SU-DHL-6 (cell line): ENCODE measurements at regions not wholly inside any gene's neighbourhood (a gene's known extent, or its start where the extent isn't known, plus 50 kb on each side); places are given as distances from the start of the nearest gene placed in this dataset.

ENCODE experiments used
- H2AFZ ChIP-seq: fragments of 200-600 bp; sonication (generic); 2 replicates; pipeline ENCODE4 v1.6.1; 2014; ENCODE audit warnings: low read depth, mild to moderate bottlenecking, moderate library complexity, mixed read lengths, antibody characterized with exemption, low read length; ENCODE audit not compliant: severe bottlenecking
- H3F3A ChIP-seq: fragments of 200-600 bp; shearing (Covaris generic); 2 replicates; pipeline ENCODE4 v1.6.0; 2016; ENCODE audit warnings: antibody characterized with exemption, mild to moderate bottlenecking; ENCODE audit not compliant: insufficient read depth
- H3K27ac ChIP-seq: fragments of 200-600 bp; sonication (generic); 2 replicates; pipeline ENCODE4 v1.5.1; 2016; ENCODE audit warnings: low read depth, mild to moderate bottlenecking, low read length, moderate library complexity, mixed read lengths
- H3K27me3 ChIP-seq: fragments of 200-600 bp; sonication (generic), shearing (Covaris generic); 2 replicates; pipeline ENCODE4 v1.6.0; 2014; ENCODE audit warnings: mild to moderate bottlenecking, low read length
- H3K36me3 ChIP-seq: fragments of 200-600 bp; sonication (generic); 2 replicates; pipeline ENCODE4 v1.6.1; 2014; ENCODE audit warnings: mild to moderate bottlenecking, low read length, mixed read lengths
- H3K4me2 ChIP-seq: fragments of 300-600, 200-600 bp; shearing (Covaris generic), sonication (generic); 2 replicates; pipeline ENCODE4 v1.6.0; 2014; ENCODE audit warnings: low read length, low read depth, mild to moderate bottlenecking; ENCODE audit not compliant: poor library complexity, severe bottlenecking
- H3K4me3 ChIP-seq: fragments of 200-600 bp; sonication (generic); 2 replicates; pipeline ENCODE4 v1.5.1; 2014; ENCODE audit warnings: antibody characterized with exemption, low read length, mild to moderate bottlenecking, mixed read lengths; ENCODE audit not compliant: insufficient read depth, poor library complexity, severe bottlenecking
- H3K79me2 ChIP-seq: fragments of 200-600 bp; sonication (generic); 2 replicates; pipeline ENCODE4 v1.6.1; 2014; ENCODE audit warnings: mild to moderate bottlenecking, low read length, moderate library complexity; ENCODE audit not compliant: insufficient read depth
- H3K9ac ChIP-seq: fragments of 200-600 bp; sonication (generic); 2 replicates; pipeline ENCODE4 v1.7.0; 2014; ENCODE audit warnings: mild to moderate bottlenecking, low read length
- H3K9me2 ChIP-seq: fragments of 200-600 bp; sonication (generic); replicated peaks from 2 replicates; pipeline ENCODE4 v1.6.1; 2014; ENCODE audit warnings: low read length; ENCODE audit not compliant: insufficient read depth
- H3K9me3 ChIP-seq: fragments of 200-600 bp; sonication (generic); 2 replicates; pipeline ENCODE4 v1.6.1; 2014; ENCODE audit warnings: low read length, mixed read lengths; ENCODE audit not compliant: insufficient read depth
- H4K20me1 ChIP-seq: fragments of 200-600 bp; sonication (generic); 2 replicates; pipeline ENCODE4 v1.6.1; 2014; ENCODE audit warnings: low read depth, mild to moderate bottlenecking, antibody characterized with exemption, low read length, moderate library complexity, mixed read lengths
- EZH2phosphoT487 ChIP-seq: fragments of 200-600 bp; sonication (generic), shearing (Covaris generic); conservative IDR thresholded peaks from 2 replicates; pipeline ENCODE4 v1.6.1; 2018; ENCODE audit warnings: mild to moderate bottlenecking, antibody characterized with exemption, low read length, moderate library complexity, mixed read lengths
- TF ChIP-seq, protein P1 (sequence below): fragments of 200-600 bp; sonication (generic); IDR thresholded peaks from one replicate; pipeline ENCODE4 v1.5.1; 2017; ENCODE audit warnings: antibody characterized with exemption, mild to moderate bottlenecking, low read length, moderate library complexity; ENCODE audit not compliant: insufficient read depth, poor library complexity, severe bottlenecking

DNA sequence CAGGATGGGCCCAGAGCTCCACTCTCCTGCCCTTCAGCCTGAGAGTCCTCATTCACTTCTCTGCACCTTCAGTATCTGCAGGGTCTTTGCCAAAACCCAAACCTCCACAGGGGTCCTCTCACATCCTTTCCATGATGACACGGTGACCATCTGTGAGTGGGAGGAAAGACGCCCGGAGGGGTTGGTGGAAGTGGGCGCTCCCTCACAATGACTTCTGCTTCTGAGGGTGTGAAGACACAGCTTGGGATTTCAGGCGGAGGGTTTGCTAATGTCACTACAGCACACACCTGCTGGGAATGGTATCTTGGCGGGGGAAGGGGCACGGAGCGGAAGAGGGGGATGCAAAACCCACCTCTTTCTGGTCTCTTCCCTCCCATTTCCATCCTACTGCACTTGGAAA lies 115.1 kb upstream of the SDK2 start:
- no peaks in the 10 kb centered on the region for H3K27me3 ChIP-seq
- H3K4me2 ChIP-seq, result no peak overlapping the region
- H3K9me3 ChIP-seq, result no peaks in the 10 kb centered on the region
- no peaks in the 10 kb centered on the region for H3K79me2 ChIP-seq
- H3K27ac ChIP-seq, result no peak overlapping the region
- no peaks in the 10 kb centered on the region for H3K9me2 ChIP-seq
- H3K4me3 ChIP-seq, result no peak overlapping the region
- no peaks in the 10 kb centered on the region for H4K20me1 ChIP-seq
- no peaks in the 10 kb centered on the region for H3K36me3 ChIP-seq
- no peaks in the 10 kb centered on the region for H3F3A ChIP-seq
- H3K9ac ChIP-seq, result no peak overlapping the region
- TF ChIP-seq, protein P1, sequence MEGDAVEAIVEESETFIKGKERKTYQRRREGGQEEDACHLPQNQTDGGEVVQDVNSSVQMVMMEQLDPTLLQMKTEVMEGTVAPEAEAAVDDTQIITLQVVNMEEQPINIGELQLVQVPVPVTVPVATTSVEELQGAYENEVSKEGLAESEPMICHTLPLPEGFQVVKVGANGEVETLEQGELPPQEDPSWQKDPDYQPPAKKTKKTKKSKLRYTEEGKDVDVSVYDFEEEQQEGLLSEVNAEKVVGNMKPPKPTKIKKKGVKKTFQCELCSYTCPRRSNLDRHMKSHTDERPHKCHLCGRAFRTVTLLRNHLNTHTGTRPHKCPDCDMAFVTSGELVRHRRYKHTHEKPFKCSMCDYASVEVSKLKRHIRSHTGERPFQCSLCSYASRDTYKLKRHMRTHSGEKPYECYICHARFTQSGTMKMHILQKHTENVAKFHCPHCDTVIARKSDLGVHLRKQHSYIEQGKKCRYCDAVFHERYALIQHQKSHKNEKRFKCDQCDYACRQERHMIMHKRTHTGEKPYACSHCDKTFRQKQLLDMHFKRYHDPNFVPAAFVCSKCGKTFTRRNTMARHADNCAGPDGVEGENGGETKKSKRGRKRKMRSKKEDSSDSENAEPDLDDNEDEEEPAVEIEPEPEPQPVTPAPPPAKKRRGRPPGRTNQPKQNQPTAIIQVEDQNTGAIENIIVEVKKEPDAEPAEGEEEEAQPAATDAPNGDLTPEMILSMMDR, result no peak
- no peak for TF ChIP-seq EZH2phosphoT487
- no peak overlapping the region for H2AFZ ChIP-seq

GRCh38 chr17:73759734-73760438 lies 115.6 kb upstream of the SDK2 start:
- no peak for TF ChIP-seq EZH2phosphoT487
- TF ChIP-seq, protein P1, result no peak

GRCh38 chr17:73760439-73760758 lies 116.2 kb upstream of the SDK2 start:
- no peak overlapping the region for H2AFZ ChIP-seq
- H3K9me2 ChIP-seq, result no peaks in the 10 kb centered on the region
- H3K27me3 ChIP-seq, result no peaks in the 10 kb centered on the region
- H3K9ac ChIP-seq, result no peak overlapping the region
- H4K20me1 ChIP-seq, result no peaks in the 10 kb centered on the region
- H3K9me3 ChIP-seq, result no peaks in the 10 kb centered on the region
- no peak for TF ChIP-seq EZH2phosphoT487
- TF ChIP-seq, protein P1, result no peak
- no peak overlapping the region for H3K27ac ChIP-seq
- H3F3A ChIP-seq, result no peaks in the 10 kb centered on the region
- no peaks in the 10 kb centered on the region for H3K36me3 ChIP-seq
- no peak overlapping the region for H3K4me2 ChIP-seq
- no peak overlapping the region for H3K4me3 ChIP-seq
- no peaks in the 10 kb centered on the region for H3K79me2 ChIP-seq

More at GRCh38 chr17:73759734-73760438, 115.6 kb upstream of the SDK2 start:
- no peaks in the 10 kb centered on the region for H4K20me1 ChIP-seq
- H3K36me3 ChIP-seq, result no peaks in the 10 kb centered on the region
- no peaks in the 10 kb centered on the region for H3K79me2 ChIP-seq
- no peaks in the 10 kb centered on the region for H3K9me3 ChIP-seq
- no peak overlapping the region for H3K9ac ChIP-seq
- H2AFZ ChIP-seq, result no peak overlapping the region
- no peaks in the 10 kb centered on the region for H3K27me3 ChIP-seq
- no peaks in the 10 kb centered on the region for H3F3A ChIP-seq
- no peak overlapping the region for H3K27ac ChIP-seq
- H3K4me2 ChIP-seq, result no peak overlapping the region
- H3K9me2 ChIP-seq, result no peaks in the 10 kb centered on the region
- no peak overlapping the region for H3K4me3 ChIP-seq
